RKO (cell line): ENCODE measurements at regions not wholly inside any gene's neighbourhood (a gene's known extent, or its start where the extent isn't known, plus 50 kb on each side); places are given as distances from the start of the nearest gene placed in this dataset.
A peak's percentile ranks its signal among the peaks of the same experiment; 100 is the strongest.
"Not testable (repeated sequence)": the region's sequence is repeated elsewhere in the genome, so short reads cannot be mapped to it uniquely, and the experiment has no call there.

Experiments
- DNase-seq: peaks from one replicate; pipeline ENCODE4 v3.0.0-alpha.2; 2016; ENCODE audit warnings: low spot score

DNA sequence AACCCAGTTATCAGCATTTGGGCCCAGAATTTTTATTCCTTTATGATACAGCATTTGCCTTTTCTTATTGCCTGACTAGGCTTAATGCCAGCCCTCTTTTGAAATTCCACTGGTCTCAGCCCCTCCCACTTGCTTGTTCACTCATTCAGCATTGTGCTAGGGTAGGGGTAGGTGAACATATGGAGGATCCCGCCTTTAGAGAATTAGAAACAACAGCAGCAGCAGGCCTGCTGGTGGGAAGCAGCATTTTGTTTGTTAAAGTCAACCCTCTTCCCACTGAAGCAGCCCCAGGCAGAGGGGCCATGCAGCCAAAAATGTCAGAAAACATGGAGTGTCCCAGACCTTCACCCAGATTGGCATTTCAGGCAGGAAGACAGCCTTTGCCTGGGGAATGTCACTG, 1355.2 kb downstream of the CDH8 start:
- DNase-seq = no peak

- DNase-seq = no peak
Observed at GRCh38 chr16:60675022-60675421, 1361.2 kb downstream of the CDH8 start.

DNA sequence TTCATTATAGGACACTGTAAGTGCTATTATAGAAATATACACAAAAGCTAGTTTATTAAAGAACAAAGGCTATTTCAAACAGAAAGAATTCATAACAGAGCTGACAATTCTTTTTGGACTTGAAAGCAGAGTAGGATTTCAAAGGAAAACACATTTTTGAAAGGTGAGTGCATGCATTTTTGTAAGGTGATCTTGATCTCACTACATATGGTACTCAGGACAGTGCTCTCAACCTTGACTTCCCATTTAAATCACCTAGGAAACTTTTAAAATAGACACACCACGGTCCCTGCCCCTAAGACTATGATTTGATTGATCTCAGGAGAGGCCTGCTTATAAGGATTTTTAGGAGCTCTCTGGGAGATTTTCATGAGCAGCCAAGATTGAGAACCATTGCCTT, 1362.0 kb downstream of the CDH8 start:
- no peak for DNase-seq

DNA sequence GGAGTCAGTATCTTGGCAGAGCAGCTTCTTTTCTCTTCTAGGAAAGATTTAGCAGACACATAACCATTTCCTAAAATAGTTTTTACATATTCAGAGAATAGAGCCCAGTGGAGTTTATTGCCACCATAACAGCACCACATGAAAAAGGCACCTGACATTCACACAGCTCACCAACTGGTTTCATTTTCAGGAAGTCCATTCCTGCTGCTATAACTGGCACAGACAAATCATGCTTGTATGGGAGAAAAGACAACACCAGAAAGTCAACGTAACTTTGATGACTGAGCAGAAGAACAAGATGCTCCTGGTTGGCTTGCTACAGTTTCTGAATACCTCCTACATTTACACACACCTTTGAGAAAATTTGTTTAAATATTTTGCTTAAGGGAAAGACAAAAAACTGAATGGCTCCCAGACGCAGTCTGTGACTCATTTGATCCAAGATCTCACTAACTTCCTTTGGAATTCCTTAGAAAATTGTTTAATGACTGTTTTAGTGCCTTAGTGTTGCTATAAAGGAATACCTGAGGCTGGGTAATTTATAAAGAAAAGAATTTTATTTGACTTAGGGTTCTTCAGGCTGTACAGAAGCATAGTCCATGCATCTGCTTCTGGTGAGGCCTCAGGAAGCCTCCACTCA, 1380.6 kb downstream of the CDH8 start:
- no peak for DNase-seq

DNA sequence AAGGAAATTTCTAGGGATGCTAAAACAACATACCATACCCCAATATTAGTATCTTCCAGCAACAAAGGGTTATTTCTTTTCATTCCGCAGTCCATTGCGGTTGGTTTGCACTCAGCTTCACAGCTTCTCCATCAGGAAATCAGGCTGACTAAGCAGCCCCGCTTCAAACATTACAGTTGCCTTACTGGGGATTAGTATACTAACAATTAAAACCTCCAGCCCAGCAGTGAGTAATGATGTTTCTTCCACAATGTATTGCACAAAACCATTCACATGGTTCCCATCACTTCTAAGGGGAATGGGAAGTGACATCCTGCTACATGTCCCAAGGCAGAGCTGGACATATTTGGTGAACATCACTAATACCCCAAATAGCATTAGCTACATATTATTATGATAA, 1384.9 kb downstream of the CDH8 start:
- DNase-seq = peak; percentile 11

DNA sequence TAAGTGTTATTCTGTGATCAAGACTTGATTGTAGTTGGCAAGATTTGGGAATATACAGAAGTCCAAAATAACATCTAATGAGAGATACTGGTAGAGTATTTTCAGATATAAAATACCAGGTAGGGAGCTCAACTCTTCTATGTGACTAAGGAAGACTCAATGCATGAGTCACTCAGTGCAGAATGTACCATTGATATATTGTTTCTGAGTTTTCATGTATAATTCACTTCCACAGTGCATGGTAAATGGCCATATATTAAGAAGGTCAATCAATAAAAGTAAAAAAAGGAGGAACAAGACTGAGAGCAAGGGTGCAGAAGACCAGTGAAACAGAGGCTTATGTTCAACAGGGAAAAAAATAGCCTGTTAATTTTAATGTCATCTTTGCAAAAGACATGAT, 1387.9 kb downstream of the CDH8 start:
- peak; percentile 4 for DNase-seq

- not testable (repeated sequence) for DNase-seq
Observed at GRCh38 chr16:60647388-60647787, 1388.8 kb downstream of the CDH8 start.

DNA sequence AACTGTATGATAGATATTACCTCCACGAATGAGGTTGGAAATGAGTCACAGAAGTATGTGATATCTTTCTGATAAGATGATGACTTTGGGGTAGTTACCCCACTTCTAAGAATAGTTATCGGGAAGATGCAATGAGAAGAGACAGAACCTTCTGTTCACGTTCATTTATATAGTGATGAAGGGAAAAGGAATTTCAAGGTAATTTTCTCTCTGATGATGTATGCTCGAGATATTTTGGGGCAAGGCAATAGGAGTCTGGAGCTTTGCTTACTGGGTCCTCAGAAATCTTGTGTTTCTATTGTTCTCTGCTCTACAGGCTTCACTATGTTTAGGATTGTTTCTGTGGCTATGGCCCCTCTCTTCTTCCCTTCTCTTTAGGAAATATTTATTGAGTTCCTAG, 1389.6 kb downstream of the CDH8 start:
- DNase-seq = no peak

- DNase-seq = no peak
Observed at GRCh38 chr16:60645541-60645940, 1390.7 kb downstream of the CDH8 start.

- DNase-seq = peak; percentile 40
Observed at GRCh38 chr16:60642956-60643355, 1393.3 kb downstream of the CDH8 start.

GRCh38 chr16:60641067-60641665, 1395.1 kb downstream of the CDH8 start:
- no peak for DNase-seq

DNA sequence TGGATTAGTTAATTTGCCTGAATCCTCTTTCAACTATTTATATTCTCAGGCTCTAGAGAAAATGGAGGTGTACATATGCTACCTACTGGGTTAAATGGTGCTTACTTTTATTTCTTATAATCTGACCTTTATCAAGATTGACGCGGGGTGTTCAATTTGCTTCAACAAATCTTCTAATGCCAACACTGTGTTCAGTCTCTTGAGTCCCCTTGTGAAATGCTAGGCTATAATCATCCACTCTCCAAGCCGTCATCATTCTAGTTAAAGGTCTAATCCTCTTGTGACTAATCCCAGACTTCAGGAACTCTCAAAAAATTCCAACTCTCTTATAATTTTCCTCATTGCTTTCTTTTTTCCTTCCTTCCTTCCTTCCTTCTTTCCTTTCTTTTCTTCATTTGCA, 1396.2 kb downstream of the CDH8 start:
- DNase-seq = no peak

- not testable (repeated sequence) for DNase-seq
Observed at GRCh38 chr16:60636636-60637035, 1399.6 kb downstream of the CDH8 start.

- DNase-seq = no peak
Observed at GRCh38 chr16:60636117-60636516, 1400.1 kb downstream of the CDH8 start.

- no peak for DNase-seq
Observed at GRCh38 chr16:60635548-60635947, 1400.7 kb downstream of the CDH8 start.

DNA sequence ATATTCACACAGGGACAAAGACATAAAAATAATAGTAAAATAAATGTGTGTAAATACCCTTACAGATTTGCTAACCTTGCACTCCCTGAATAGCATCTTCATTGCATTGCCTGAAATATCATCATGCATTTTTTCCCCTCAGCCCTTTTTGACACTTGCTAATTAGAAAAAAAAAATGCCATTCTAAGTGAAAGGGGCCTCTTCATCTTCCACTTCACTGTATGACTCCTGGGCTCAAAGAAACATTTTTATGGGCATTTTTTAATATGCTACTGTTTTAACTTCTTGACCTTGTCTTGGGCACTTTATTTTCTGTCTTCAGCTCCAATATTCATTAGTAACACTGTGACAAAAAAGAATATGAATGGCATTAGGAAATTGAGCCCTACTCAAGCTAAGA, 1424.4 kb downstream of the CDH8 start:
- DNase-seq = no peak

DNA sequence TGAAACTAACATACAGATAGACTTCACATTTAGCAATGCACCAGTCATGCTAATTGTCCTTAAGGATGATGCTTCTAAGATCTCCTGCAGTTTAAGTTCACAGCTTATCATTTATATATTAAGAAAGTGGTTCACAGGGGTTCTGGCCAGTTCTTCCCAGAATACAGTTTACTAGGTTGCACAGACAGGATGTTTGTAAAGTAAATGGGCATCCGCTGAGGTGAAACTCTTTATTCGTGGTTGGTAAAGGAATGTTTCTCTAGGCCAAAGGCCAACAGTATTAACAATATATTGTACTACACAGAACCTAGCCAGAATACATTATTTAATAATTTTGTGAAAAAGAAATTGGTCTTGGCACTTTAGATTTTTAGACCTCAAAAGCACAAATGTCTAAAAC, 1427.3 kb downstream of the CDH8 start:
- no peak for DNase-seq

- DNase-seq = not testable (repeated sequence)
Observed at GRCh38 chr16:60605652-60606051, 1430.6 kb downstream of the CDH8 start.

DNA sequence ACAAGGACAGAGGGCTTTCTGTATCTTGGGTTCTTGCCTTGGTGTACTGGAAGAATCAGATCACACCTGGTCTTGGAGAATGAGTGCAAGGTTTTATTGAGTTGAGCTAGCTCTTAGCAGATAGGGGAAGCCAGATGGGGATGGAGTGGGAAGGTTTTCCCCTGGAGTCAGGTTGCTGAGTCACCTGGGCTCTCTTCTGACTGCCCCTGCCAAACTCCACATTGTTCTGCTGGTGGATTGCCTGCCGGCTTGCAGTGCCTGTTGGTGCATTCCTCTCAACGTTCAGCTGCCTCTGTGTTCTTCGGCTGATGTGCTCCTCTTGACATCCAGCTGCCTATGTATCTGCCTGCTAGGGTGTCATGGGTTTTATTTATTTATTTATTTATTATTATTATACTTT, 1431.1 kb downstream of the CDH8 start:
- DNase-seq = no peak

- DNase-seq = no peak
Observed at GRCh38 chr16:60586493-60586892, 1449.7 kb downstream of the CDH8 start.

GRCh38 chr16:60582528-60582927, 1453.7 kb downstream of the CDH8 start:
- no peak for DNase-seq

GRCh38 chr16:60566901-60567300, 1469.3 kb downstream of the CDH8 start:
- no peak for DNase-seq

GRCh38 chr16:60564588-60564987, 1471.7 kb downstream of the CDH8 start:
- DNase-seq = no peak

GRCh38 chr16:60563166-60563565, 1473.1 kb downstream of the CDH8 start:
- DNase-seq = no peak
